ENCODE measurements at regions not wholly inside any gene's neighbourhood (a gene's known extent, or its start where the extent isn't known, plus 50 kb on each side); places are given as distances from the start of the nearest gene placed in this dataset.

GRCh38 chr9:135216791-135217441 lies 129.4 kb downstream of the OLFM1 start:
- peak in 4 of 8 donors; percentile 31 to 73 (median 50) for ATAC-seq
- TF ChIP-seq, protein P1, sequence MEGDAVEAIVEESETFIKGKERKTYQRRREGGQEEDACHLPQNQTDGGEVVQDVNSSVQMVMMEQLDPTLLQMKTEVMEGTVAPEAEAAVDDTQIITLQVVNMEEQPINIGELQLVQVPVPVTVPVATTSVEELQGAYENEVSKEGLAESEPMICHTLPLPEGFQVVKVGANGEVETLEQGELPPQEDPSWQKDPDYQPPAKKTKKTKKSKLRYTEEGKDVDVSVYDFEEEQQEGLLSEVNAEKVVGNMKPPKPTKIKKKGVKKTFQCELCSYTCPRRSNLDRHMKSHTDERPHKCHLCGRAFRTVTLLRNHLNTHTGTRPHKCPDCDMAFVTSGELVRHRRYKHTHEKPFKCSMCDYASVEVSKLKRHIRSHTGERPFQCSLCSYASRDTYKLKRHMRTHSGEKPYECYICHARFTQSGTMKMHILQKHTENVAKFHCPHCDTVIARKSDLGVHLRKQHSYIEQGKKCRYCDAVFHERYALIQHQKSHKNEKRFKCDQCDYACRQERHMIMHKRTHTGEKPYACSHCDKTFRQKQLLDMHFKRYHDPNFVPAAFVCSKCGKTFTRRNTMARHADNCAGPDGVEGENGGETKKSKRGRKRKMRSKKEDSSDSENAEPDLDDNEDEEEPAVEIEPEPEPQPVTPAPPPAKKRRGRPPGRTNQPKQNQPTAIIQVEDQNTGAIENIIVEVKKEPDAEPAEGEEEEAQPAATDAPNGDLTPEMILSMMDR (IDR thresholded peaks at IDR 0.05), result no peak
- Histone ChIP-seq H3K36me3 (no peaks in the 10 kb centered on the region), H3K4me1 (peaks cover 3 to 58% (median 24%) of the 10 kb centered on the region in 9 donors), H3K27me3 (peaks cover 0 to 77% (median 44%) of the 10 kb centered on the region in 7 donors), H3K9me3 (peaks cover 0 to 3% (median 0%) of the 10 kb centered on the region in 11 donors), H3K4me3 (no peak overlapping the region), H3K27ac (no peak overlapping the region)
- WGBS, 2 donors, result 33 to 37% methylated on average over 22 of the region's 22 CpGs
- peak in 1 of 2 donors; percentile 21 for DNase-seq
- intact Hi-C loops (cut with DNase I), result no loop called here

GRCh38 chr9:135217836-135218235 lies 130.4 kb downstream of the OLFM1 start:
- intact Hi-C loops (cut with DNase I), result no loop called here
- no peak overlapping the region for H3K4me3 ChIP-seq
- TF ChIP-seq, protein P1 (IDR thresholded peaks at IDR 0.05), result no peak
- no peak overlapping the region for H3K27ac ChIP-seq
- peaks cover 3 to 61% (median 24%) of the 10 kb centered on the region in 9 donors for H3K4me1 ChIP-seq
- peak in 1 of 2 donors; percentile 6 for DNase-seq
- ATAC-seq, result no peak
- 54 to 60% methylated on average over 5 of the region's 5 CpGs for WGBS, 2 donors
- no peaks in the 10 kb centered on the region for H3K9me3 ChIP-seq
- peaks cover 0 to 81% (median 51%) of the 10 kb centered on the region in 7 donors for H3K27me3 ChIP-seq
- no peaks in the 10 kb centered on the region for H3K36me3 ChIP-seq

DNA sequence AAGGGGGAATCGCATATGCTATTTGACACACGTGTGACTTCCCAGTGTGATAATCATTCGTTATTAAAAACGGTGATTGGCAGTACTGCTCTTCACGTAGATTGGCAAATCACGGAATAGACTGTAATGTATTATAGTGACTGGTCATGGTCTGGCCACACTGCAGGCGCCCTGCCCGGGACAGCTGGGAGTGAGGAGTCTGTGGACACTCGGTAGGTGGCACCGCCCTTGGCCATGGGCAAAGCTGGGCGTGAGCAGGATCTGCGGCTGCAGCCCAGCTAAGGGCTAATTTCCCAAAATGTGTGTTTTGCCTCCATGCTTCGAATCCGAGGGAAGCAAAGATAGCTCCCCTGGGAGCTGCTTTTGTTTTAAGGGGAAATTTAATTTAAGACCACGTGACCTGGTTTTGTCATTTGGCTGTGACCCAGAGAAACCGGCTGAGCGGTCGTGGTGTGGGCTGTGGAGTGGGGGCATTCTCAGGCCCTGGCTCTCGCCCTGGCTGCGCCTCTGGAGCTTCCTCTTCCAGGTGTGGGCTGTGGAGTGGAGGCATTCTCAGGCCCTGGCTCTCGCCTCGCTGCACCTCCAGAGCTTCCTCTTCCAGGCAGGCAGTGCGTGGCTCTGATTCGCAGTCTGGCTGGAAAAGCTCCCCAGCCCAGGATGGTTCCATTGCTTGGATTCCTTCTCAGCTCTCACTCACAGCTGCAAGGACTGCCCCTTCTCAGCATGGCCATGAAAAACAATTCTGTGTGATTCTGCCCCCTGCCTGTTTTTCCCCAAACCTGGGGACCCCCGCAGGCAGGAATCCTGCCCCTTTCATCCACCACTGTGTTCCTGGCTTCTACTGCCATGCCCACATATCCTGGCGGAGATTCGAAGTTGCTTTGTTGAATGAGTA lies 131.1 kb downstream of the OLFM1 start:
- TF ChIP-seq, protein P1 (IDR thresholded peaks at IDR 0.05), result no peak
- WGBS, 2 donors, result 28 to 29% methylated on average over 27 of the region's 27 CpGs
- H3K27me3 ChIP-seq, result peaks cover 0 to 83% (median 57%) of the 10 kb centered on the region in 7 donors
- intact Hi-C loops (cut with DNase I), result no loop called here
- H3K9me3 ChIP-seq, result no peaks in the 10 kb centered on the region
- no peaks in the 10 kb centered on the region for H3K36me3 ChIP-seq
- DNase-seq, result peak in 1 of 2 donors; percentile 12
- ATAC-seq, result no peak
- H3K4me3 ChIP-seq, result no peak overlapping the region
- H3K27ac ChIP-seq, result no peak overlapping the region
- peaks cover 3 to 56% (median 24%) of the 10 kb centered on the region in 9 donors for H3K4me1 ChIP-seq

Measured in heart right ventricle (tissue), 16 donors.